ENCODE measurements at regions not wholly inside any gene's neighbourhood (a gene's known extent, or its start where the extent isn't known, plus 50 kb on each side); places are given as distances from the start of the nearest gene placed in this dataset.

DNA sequence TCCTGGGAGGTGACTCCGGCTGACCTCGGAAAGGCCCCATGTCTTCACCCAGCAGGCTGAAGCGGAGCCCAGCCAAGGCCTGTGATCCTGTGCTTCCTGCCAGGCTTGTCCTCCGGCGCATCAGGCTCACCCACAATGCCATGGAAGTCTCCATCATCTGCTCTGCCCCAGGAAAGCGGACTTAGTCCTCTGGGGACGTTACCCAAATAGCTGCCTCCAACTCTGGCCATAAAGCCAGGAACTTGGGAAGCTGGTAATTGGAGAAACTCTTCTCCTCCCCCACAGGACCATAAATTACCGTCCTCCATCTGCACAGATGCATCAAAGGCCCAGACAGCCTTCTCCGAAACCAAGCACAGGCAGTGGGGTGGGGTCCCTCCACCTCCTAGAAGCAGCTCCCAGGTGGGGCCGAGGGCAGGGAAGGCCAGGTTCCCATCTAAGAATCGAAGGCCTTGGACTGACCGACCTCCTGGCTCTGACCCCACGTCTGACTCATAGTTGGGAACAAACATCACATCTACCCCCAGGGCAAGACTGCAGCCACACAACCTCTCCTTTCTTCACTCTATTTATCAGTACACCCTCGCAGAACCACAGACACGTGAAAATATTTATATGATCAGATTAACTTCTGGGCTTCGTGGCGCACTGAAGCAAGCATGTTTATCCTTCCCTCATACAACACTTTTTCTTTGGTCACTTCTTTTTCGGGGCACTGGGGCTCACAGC lies 56.4 kb downstream of the PITPNM2 start (continued):
- TF ChIP-seq, protein P1, sequence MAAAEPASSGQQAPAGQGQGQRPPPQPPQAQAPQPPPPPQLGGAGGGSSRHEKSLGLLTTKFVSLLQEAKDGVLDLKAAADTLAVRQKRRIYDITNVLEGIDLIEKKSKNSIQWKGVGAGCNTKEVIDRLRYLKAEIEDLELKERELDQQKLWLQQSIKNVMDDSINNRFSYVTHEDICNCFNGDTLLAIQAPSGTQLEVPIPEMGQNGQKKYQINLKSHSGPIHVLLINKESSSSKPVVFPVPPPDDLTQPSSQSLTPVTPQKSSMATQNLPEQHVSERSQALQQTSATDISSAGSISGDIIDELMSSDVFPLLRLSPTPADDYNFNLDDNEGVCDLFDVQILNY (CRISPR knock-in tag; conservative IDR thresholded peaks at IDR 0.05), result no peak
- TF ChIP-seq CENPT (CRISPR knock-in tag; IDR thresholded peaks at IDR 0.05; ENCODE audit: low read depth) (no peak), HNRNPLL (IDR thresholded peaks at IDR 0.05; ENCODE audit: low read depth, low read length, poor library complexity, severe bottlenecking) (no peak), ADNP (CRISPR knock-in tag; IDR thresholded peaks at IDR 0.05) (no peak), ZFP82 (CRISPR knock-in tag; IDR thresholded peaks at IDR 0.05; ENCODE audit: borderline replicate concordance) (no peak), IKZF4 (CRISPR knock-in tag; IDR thresholded peaks at IDR 0.05; ENCODE audit: borderline replicate concordance, low read depth, not compliant biosample characterization) (no peak), AHR (CRISPR knock-in tag; IDR thresholded peaks at IDR 0.05) (no peak), ETV6 (CRISPR knock-in tag; conservative IDR thresholded peaks at IDR 0.05) (no peak), ZNF484 (CRISPR knock-in tag; IDR thresholded peaks at IDR 0.05; ENCODE audit: borderline replicate concordance, low read depth) (no peak)
- TF ChIP-seq, protein P2, sequence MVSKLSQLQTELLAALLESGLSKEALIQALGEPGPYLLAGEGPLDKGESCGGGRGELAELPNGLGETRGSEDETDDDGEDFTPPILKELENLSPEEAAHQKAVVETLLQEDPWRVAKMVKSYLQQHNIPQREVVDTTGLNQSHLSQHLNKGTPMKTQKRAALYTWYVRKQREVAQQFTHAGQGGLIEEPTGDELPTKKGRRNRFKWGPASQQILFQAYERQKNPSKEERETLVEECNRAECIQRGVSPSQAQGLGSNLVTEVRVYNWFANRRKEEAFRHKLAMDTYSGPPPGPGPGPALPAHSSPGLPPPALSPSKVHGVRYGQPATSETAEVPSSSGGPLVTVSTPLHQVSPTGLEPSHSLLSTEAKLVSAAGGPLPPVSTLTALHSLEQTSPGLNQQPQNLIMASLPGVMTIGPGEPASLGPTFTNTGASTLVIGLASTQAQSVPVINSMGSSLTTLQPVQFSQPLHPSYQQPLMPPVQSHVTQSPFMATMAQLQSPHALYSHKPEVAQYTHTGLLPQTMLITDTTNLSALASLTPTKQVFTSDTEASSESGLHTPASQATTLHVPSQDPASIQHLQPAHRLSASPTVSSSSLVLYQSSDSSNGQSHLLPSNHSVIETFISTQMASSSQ (IDR thresholded peaks at IDR 0.05; ENCODE audit: low read depth), result no peak
- TF ChIP-seq, protein P2 (CRISPR knock-in tag; IDR thresholded peaks at IDR 0.05; ENCODE audit: borderline replicate concordance), result no peak
- TF ChIP-seq, protein P3, sequence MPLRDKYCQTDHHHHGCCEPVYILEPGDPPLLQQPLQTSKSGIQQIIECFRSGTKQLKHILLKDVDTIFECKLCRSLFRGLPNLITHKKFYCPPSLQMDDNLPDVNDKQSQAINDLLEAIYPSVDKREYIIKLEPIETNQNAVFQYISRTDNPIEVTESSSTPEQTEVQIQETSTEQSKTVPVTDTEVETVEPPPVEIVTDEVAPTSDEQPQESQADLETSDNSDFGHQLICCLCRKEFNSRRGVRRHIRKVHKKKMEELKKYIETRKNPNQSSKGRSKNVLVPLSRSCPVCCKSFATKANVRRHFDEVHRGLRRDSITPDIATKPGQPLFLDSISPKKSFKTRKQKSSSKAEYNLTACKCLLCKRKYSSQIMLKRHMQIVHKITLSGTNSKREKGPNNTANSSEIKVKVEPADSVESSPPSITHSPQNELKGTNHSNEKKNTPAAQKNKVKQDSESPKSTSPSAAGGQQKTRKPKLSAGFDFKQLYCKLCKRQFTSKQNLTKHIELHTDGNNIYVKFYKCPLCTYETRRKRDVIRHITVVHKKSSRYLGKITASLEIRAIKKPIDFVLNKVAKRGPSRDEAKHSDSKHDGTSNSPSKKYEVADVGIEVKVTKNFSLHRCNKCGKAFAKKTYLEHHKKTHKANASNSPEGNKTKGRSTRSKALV (CRISPR knock-in tag; IDR thresholded peaks at IDR 0.05), result no peak
- TF ChIP-seq, protein P4, sequence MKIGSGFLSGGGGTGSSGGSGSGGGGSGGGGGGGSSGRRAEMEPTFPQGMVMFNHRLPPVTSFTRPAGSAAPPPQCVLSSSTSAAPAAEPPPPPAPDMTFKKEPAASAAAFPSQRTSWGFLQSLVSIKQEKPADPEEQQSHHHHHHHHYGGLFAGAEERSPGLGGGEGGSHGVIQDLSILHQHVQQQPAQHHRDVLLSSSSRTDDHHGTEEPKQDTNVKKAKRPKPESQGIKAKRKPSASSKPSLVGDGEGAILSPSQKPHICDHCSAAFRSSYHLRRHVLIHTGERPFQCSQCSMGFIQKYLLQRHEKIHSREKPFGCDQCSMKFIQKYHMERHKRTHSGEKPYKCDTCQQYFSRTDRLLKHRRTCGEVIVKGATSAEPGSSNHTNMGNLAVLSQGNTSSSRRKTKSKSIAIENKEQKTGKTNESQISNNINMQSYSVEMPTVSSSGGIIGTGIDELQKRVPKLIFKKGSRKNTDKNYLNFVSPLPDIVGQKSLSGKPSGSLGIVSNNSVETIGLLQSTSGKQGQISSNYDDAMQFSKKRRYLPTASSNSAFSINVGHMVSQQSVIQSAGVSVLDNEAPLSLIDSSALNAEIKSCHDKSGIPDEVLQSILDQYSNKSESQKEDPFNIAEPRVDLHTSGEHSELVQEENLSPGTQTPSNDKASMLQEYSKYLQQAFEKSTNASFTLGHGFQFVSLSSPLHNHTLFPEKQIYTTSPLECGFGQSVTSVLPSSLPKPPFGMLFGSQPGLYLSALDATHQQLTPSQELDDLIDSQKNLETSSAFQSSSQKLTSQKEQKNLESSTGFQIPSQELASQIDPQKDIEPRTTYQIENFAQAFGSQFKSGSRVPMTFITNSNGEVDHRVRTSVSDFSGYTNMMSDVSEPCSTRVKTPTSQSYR (CRISPR knock-in tag; IDR thresholded peaks at IDR 0.05; ENCODE audit: borderline replicate concordance), result peak; percentile 21; the same call in 1 of the 2 replicates
- TF ChIP-seq, protein P5, sequence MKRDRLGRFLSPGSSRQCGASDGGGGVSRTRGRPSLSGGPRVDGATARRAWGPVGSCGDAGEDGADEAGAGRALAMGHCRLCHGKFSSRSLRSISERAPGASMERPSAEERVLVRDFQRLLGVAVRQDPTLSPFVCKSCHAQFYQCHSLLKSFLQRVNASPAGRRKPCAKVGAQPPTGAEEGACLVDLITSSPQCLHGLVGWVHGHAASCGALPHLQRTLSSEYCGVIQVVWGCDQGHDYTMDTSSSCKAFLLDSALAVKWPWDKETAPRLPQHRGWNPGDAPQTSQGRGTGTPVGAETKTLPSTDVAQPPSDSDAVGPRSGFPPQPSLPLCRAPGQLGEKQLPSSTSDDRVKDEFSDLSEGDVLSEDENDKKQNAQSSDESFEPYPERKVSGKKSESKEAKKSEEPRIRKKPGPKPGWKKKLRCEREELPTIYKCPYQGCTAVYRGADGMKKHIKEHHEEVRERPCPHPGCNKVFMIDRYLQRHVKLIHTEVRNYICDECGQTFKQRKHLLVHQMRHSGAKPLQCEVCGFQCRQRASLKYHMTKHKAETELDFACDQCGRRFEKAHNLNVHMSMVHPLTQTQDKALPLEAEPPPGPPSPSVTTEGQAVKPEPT (CRISPR knock-in tag; IDR thresholded peaks at IDR 0.05; ENCODE audit: low read depth), result no peak
- TF ChIP-seq, protein P6, sequence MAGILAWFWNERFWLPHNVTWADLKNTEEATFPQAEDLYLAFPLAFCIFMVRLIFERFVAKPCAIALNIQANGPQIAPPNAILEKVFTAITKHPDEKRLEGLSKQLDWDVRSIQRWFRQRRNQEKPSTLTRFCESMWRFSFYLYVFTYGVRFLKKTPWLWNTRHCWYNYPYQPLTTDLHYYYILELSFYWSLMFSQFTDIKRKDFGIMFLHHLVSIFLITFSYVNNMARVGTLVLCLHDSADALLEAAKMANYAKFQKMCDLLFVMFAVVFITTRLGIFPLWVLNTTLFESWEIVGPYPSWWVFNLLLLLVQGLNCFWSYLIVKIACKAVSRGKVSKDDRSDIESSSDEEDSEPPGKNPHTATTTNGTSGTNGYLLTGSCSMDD (CRISPR knock-in tag; IDR thresholded peaks at IDR 0.05), result no peak

Data from HepG2 (cell line).